PC-9 (cell line): ENCODE measurements at regions not wholly inside any gene's neighbourhood (a gene's known extent, or its start where the extent isn't known, plus 50 kb on each side); places are given as distances from the start of the nearest gene placed in this dataset.
"Not testable (repeated sequence)": the region's sequence is repeated elsewhere in the genome, so short reads cannot be mapped to it uniquely, and the experiment has no call there.

ENCODE experiments used
- BruUV-seq: library from RNA; stranded (reverse); fragments of 400-500 nt; replicated peaks from 2 replicates; lab custom pipeline; 2021; lab: Mats Ljungman, UMichigan
- CTCF ChIA-PET: fragments of 300-600 bp; sonication (Branson Sonifier 250); formaldehyde crosslinking; loops from one replicate; lab custom pipeline; 2022; ENCODE audit warnings: antibody characterized with exemption; lab: Charles Lee
- POLR2A ChIA-PET: fragments of 300-600 bp; sonication (Branson Sonifier 250); formaldehyde crosslinking; loops from one replicate; lab custom pipeline; 2022; ENCODE audit warnings: antibody characterized with exemption; ENCODE audit not compliant: unreplicated experiment; lab: Charles Lee
- DNase-seq, 2 experiments: peaks; one replicate each; pipeline versions ENCODE4 v3.0.0 to v3.0.0-alpha.2; 2015 to 2022; ENCODE audit warnings: mixed read lengths in 1 of 2
- H2AFZ ChIP-seq: fragments of 200-600 bp; sonication (generic); 2 replicates; pipeline ENCODE4 v1.8.1; 2017; ENCODE audit warnings: antibody characterized with exemption
- H3F3A ChIP-seq: fragments of 200-600 bp; sonication (generic); 2 replicates; pipeline ENCODE4 v1.8.1; 2017; ENCODE audit warnings: antibody characterized with exemption, mild to moderate bottlenecking, low read depth; ENCODE audit not compliant: insufficient read depth
- H3K27ac ChIP-seq: fragments of 200-600 bp; sonication (generic); 2 replicates; pipeline ENCODE4 v1.6.1; 2016; ENCODE audit warnings: mixed run types
- H3K27me3 ChIP-seq: fragments of 200-600 bp; sonication (generic); 2 replicates; pipeline ENCODE4 v1.6.1; 2016; ENCODE audit warnings: low read depth, mixed run types; ENCODE audit not compliant: insufficient read depth
- H3K36me3 ChIP-seq: fragments of 200-600 bp; sonication (generic); 2 replicates; pipeline ENCODE4 v1.6.1; 2016; ENCODE audit warnings: low read depth, mixed run types
- H3K4me1 ChIP-seq: fragments of 200-600 bp; sonication (generic); replicated peaks from 2 replicates; pipeline ENCODE4 v1.6.1; 2016; ENCODE audit warnings: mixed run types; ENCODE audit not compliant: insufficient read depth
- H3K4me2 ChIP-seq: fragments of 200-600 bp; sonication (generic); 2 replicates; pipeline ENCODE4 v1.6.1; 2017; ENCODE audit warnings: mixed run types
- H3K4me3 ChIP-seq: fragments of 200-600 bp; sonication (generic); 2 replicates; pipeline ENCODE4 v1.6.1; 2016; ENCODE audit warnings: mixed run types
- H3K79me2 ChIP-seq: fragments of 200-600 bp; sonication (generic); 2 replicates; pipeline ENCODE4 v1.6.1; 2017; ENCODE audit warnings: low read depth, mixed run types
- H3K9me2 ChIP-seq: fragments of 200-600 bp; sonication (generic); 2 replicates; pipeline ENCODE4 v1.8.1; 2017; ENCODE audit warnings: mild to moderate bottlenecking; ENCODE audit not compliant: insufficient read depth
- H3K9me3 ChIP-seq: fragments of 200-600 bp; sonication (generic); 2 replicates; pipeline ENCODE4 v1.8.1; 2016; ENCODE audit warnings: low read depth; ENCODE audit not compliant: insufficient read depth
- H4K20me1 ChIP-seq: fragments of 200-600 bp; sonication (generic); 2 replicates; pipeline ENCODE4 v1.8.1; 2017; ENCODE audit not compliant: insufficient read depth
- CTCF ChIP-seq: fragments of 200-600 bp; sonication (generic); conservative IDR thresholded peaks from 2 replicates; pipeline ENCODE4 v1.6.1; 2017; ENCODE audit warnings: mixed run types, antibody characterized with exemption, mild to moderate bottlenecking, moderate library complexity
- EZH2 ChIP-seq: fragments of 200-600 bp; sonication (generic); IDR thresholded peaks from 2 replicates; pipeline ENCODE4 v1.8.0; 2017; ENCODE audit warnings: antibody characterized with exemption, low read depth
- intact Hi-C: fragments of 100-400 bp; cut with micrococcal nuclease; formaldehyde crosslinking; loops from one replicate; pipeline ENCODE4 v1.10.0; 2022; ENCODE audit not compliant: unreplicated experiment

DNA sequence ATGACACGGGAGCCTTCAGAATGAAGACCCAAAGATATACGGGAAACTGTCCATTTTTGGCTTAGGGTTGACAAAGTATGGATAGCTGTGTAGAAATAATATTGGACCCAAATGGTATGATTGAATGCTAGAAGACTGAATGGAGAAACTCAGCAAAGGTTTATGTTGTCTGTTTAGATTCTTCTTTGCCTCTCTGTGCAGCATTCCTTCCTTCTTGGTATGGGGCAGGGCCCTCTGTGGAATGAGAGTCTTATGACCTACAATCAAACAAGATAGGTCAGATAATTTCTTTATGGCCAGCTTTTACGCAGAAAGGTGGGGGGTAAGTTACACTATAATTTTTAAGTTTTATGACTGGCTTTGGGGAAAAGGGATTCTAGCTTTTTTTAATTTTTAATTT is 124.3 kb downstream of the PCDH10 start:
- ChIA-PET CTCF (no interaction called here), POLR2A (no interaction called here)
- H3K36me3 ChIP-seq, result no peaks in the 10 kb centered on the region
- no peak overlapping the region for H3K4me3 ChIP-seq
- H3K9me2 ChIP-seq, result no peaks in the 10 kb centered on the region
- no peaks in the 10 kb centered on the region for H4K20me1 ChIP-seq
- no peaks in the 10 kb centered on the region for H3F3A ChIP-seq
- H3K9me3 ChIP-seq, result no peaks in the 10 kb centered on the region
- H3K79me2 ChIP-seq, result no peaks in the 10 kb centered on the region
- BruUV-seq, result no TSS peak
- intact Hi-C loops, result no loop called here
- TF ChIP-seq CTCF (no peak), EZH2 (no peak)
- no peak overlapping the region for H3K4me2 ChIP-seq
- H2AFZ ChIP-seq, result no peak overlapping the region
- DNase-seq, result no peak
- no peaks in the 10 kb centered on the region for H3K27me3 ChIP-seq
- H3K4me1 ChIP-seq, result no peaks in the 10 kb centered on the region
- H3K27ac ChIP-seq, result no peak overlapping the region

DNA sequence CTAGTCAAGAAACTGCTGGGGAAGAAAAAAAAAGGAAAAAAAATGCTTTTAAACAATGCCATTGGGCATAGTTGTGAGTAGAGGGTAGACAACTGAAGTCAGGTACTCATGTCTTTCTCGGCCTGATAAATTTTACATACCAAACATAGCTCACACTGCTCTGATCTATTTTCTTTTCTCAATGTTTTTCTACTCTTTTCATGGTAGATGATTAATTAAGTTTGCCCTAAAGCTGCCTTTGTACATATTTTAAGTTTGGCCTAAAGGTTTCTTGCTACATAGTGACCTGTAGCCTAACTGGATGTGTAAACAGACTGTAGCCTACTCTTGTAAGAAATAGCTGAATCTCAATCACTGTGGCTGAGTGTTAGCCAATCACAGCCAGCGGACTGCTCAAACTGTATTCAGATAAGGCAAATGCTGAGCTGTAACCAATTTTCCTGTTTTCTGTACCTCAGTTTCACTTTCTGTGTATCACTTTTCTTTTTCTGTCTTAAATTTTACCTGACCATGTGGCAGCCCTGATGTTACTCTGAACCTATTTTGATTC is 121.0 kb downstream of the PCDH10 start:
- no peak overlapping the region for H3K4me3 ChIP-seq
- BruUV-seq, result no TSS peak
- ChIA-PET POLR2A (interaction anchor here (0.6 kb wide), 1 partner anchor 120 kb away, joined by 10 read pairs; no protein-coding TSS in a partner anchor), CTCF (no interaction called here)
- H3F3A ChIP-seq, result no peaks in the 10 kb centered on the region
- no peak for TF ChIP-seq EZH2
- no peak for TF ChIP-seq CTCF
- no peaks in the 10 kb centered on the region for H3K9me2 ChIP-seq
- H3K36me3 ChIP-seq, result no peaks in the 10 kb centered on the region
- no peak overlapping the region for H3K27ac ChIP-seq
- no peaks in the 10 kb centered on the region for H4K20me1 ChIP-seq
- H2AFZ ChIP-seq, result no peak overlapping the region
- H3K27me3 ChIP-seq, result no peaks in the 10 kb centered on the region
- no peaks in the 10 kb centered on the region for H3K79me2 ChIP-seq
- H3K4me1 ChIP-seq, result no peaks in the 10 kb centered on the region
- no peaks in the 10 kb centered on the region for H3K9me3 ChIP-seq
- no peak for DNase-seq
- intact Hi-C loops, result no loop called here
- H3K4me2 ChIP-seq, result no peak overlapping the region

DNA sequence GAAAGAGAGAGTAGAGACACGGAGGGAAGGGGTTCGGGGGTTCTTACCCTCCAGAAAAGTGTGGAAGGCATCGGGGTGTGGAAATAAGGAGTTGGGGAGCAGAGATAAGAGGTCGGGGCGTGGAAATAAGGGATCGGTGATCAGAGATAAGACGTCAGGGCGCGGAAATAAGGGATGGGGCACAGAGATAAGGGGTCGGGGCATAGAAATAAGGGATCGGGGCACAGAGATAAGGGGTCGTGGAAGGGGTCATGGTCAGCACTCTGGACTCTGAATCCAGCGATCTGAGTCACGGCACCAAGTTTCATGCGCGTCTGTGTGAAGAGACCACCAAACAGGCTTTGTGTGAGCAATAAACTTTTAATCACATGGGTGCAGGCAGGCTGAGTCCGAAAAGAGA is 119.1 kb downstream of the PCDH10 start:
- H4K20me1 ChIP-seq, result no peaks in the 10 kb centered on the region
- no peaks in the 10 kb centered on the region for H3K27me3 ChIP-seq
- CTCF ChIA-PET, result no interaction called here
- H3K4me1 ChIP-seq, result no peaks in the 10 kb centered on the region
- no peaks in the 10 kb centered on the region for H3K9me2 ChIP-seq
- POLR2A ChIA-PET, result no interaction called here
- BruUV-seq, result no TSS peak
- DNase-seq, result no peak
- no peaks in the 10 kb centered on the region for H3K79me2 ChIP-seq
- H3K36me3 ChIP-seq, result no peaks in the 10 kb centered on the region
- no peak overlapping the region for H3K27ac ChIP-seq
- no peak overlapping the region for H3K4me3 ChIP-seq
- intact Hi-C loops, result no loop called here
- no peak overlapping the region for H3K4me2 ChIP-seq
- TF ChIP-seq CTCF (no peak), EZH2 (no peak)
- H2AFZ ChIP-seq, result no peak overlapping the region
- H3F3A ChIP-seq, result no peaks in the 10 kb centered on the region
- no peaks in the 10 kb centered on the region for H3K9me3 ChIP-seq

DNA sequence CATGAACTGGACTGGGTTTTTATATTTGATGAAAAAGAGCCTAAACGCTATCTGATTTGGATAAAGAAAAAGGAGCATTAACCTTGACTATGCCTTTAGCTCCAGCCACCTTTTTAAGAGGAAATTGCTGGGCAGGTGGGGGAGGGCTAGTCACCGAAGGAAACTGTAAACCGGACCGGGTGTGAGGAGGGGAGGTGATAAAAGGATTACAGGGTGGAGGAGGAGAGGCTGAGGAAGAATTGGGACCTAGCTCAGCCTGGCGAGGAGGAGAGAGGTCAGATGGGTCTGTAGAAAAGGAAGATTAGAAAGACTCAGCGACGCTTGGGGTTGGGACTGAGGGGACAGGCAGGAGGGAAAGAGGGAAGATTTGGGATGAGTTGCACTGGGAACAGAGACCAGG is 118.4 kb downstream of the PCDH10 start:
- H3K4me3 ChIP-seq, POLR2A ChIA-PET, DNase-seq, H3K79me2 ChIP-seq, intact Hi-C loops, CTCF ChIA-PET, H3K27ac ChIP-seq, BruUV-seq, H4K20me1 ChIP-seq, H3K9me3 ChIP-seq, H3K27me3 ChIP-seq, H3K9me2 ChIP-seq, H3K4me2 ChIP-seq, H2AFZ ChIP-seq, H3K4me1 ChIP-seq, H3F3A ChIP-seq, H3K36me3 ChIP-seq: not testable (repeated sequence)

DNA sequence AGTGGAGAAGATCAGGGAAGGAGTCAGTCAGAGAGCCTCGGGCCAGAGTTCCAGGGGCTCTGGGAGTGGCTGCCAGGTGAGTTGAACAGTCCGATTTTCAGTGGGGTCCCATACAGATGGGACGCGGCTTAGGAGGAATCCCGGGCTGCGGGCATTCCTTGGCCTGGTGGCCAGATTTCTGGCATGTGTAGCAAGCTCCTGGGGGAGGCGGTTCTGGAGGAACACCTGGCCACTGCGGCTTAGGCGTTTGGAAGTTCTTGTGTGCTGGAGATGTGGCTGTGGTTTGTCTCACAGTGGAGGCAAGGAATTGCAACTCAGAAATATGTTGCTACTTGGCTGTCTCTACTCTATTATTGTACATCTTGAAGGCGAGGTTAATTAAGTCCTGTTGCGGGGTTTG is 117.9 kb downstream of the PCDH10 start:
- H4K20me1 ChIP-seq, H3K4me3 ChIP-seq, H3F3A ChIP-seq, H3K27ac ChIP-seq, H3K9me2 ChIP-seq, H3K4me1 ChIP-seq, H2AFZ ChIP-seq, CTCF ChIA-PET, POLR2A ChIA-PET, H3K9me3 ChIP-seq, DNase-seq, H3K36me3 ChIP-seq, intact Hi-C loops, BruUV-seq, H3K4me2 ChIP-seq, H3K79me2 ChIP-seq, H3K27me3 ChIP-seq: not testable (repeated sequence)
